Astrocyte (in vitro differentiated cells and primary cell): ENCODE measurements at regions not wholly inside any gene's neighbourhood (a gene's known extent, or its start where the extent isn't known, plus 50 kb on each side); places are given as distances from the start of the nearest gene placed in this dataset.

ENCODE experiments used
- DNase-seq: peaks from one replicate; pipeline ENCODE4 v3.0.0-alpha.2; 2010; ENCODE audit warnings: low read depth
- FAIRE-seq: peaks from 2 replicates; lab custom pipeline; 2011; peaks lifted over from hg19 to GRCh38; lab: Jason Lieb, UNC
- H2AFZ ChIP-seq: 2 replicates; pipeline ENCODE4 v1.6.0; 2012; ENCODE audit warnings: low read depth, low read length, inconsistent platforms
- H3K27ac ChIP-seq: 2 replicates; pipeline ENCODE4 v1.5.1; 2011; ENCODE audit warnings: low read depth, low read length, inconsistent platforms
- H3K27me3 ChIP-seq: 2 replicates; pipeline ENCODE4 v1.6.0; 2011; ENCODE audit warnings: low read length, inconsistent platforms; ENCODE audit not compliant: insufficient read depth
- H3K36me3 ChIP-seq: 2 replicates; pipeline ENCODE4 v1.5.1; 2011; ENCODE audit warnings: low read length, inconsistent platforms; ENCODE audit not compliant: insufficient read depth
- H3K4me1 ChIP-seq: 2 replicates; pipeline ENCODE4 v1.5.1; 2011; ENCODE audit warnings: low read length, inconsistent platforms; ENCODE audit not compliant: insufficient read depth
- H3K4me2 ChIP-seq: 2 replicates; pipeline ENCODE4 v1.6.0; 2012; ENCODE audit warnings: low read length, inconsistent platforms
- H3K4me3 ChIP-seq: 2 replicates; pipeline ENCODE4 v1.5.1; 2011; ENCODE audit warnings: low read depth, mild to moderate bottlenecking, low read length, inconsistent platforms; ENCODE audit not compliant: insufficient read depth
- H3K79me2 ChIP-seq: 2 replicates; pipeline ENCODE4 v1.6.0; 2012; ENCODE audit warnings: mild to moderate bottlenecking, low read length, inconsistent platforms; ENCODE audit not compliant: insufficient read depth
- H3K9ac ChIP-seq: 2 replicates; pipeline ENCODE4 v1.6.0; 2012; ENCODE audit warnings: mild to moderate bottlenecking, low read length, inconsistent platforms
- H3K9me3 ChIP-seq: 2 replicates; pipeline ENCODE4 v1.5.1; 2012; ENCODE audit warnings: low read depth, mild to moderate bottlenecking, low read length, inconsistent platforms; ENCODE audit not compliant: insufficient read depth
- H4K20me1 ChIP-seq: 2 replicates; pipeline ENCODE4 v1.6.0; 2012; ENCODE audit warnings: low read length, inconsistent platforms; ENCODE audit not compliant: insufficient read depth
- H3K27ac Mint-ChIP-seq: one replicate; pipeline ENCODE4 v1.8.0; 2021; ENCODE audit warnings: mild to moderate bottlenecking, mixed read lengths; ENCODE audit not compliant: unreplicated experiment
- H3K27me3 Mint-ChIP-seq: one replicate; pipeline ENCODE4 v1.8.0; 2021; ENCODE audit warnings: low read depth, mixed read lengths; ENCODE audit not compliant: unreplicated experiment
- H3K36me3 Mint-ChIP-seq: one replicate; pipeline ENCODE4 v1.8.0; 2021; ENCODE audit warnings: low read depth, mixed read lengths; ENCODE audit not compliant: unreplicated experiment
- H3K4me1 Mint-ChIP-seq: one replicate; pipeline ENCODE4 v1.8.0; 2021; ENCODE audit warnings: low read depth, mixed read lengths; ENCODE audit not compliant: unreplicated experiment
- H3K4me3 Mint-ChIP-seq: one replicate; pipeline ENCODE4 v1.8.0; 2021; ENCODE audit warnings: mild to moderate bottlenecking, moderate library complexity, mixed read lengths; ENCODE audit not compliant: unreplicated experiment
- H3K9me3 Mint-ChIP-seq: one replicate; pipeline ENCODE4 v1.8.0; 2021; ENCODE audit warnings: mild to moderate bottlenecking, mixed read lengths; ENCODE audit not compliant: unreplicated experiment
- CTCF ChIP-seq: IDR thresholded peaks from 2 replicates; pipeline ENCODE4 v1.5.1; 2011; ENCODE audit warnings: low read depth, mild to moderate bottlenecking, inconsistent platforms, low read length, moderate library complexity; ENCODE audit not compliant: insufficient read depth
- EZH2 ChIP-seq: IDR thresholded peaks from 2 replicates; pipeline ENCODE4 v1.6.1; 2012; ENCODE audit warnings: mild to moderate bottlenecking, low read length, inconsistent platforms; ENCODE audit not compliant: insufficient read depth

GRCh38 chr12:114287821-114288525, 118.0 kb downstream of the TBX5 start:
- H3K9me3 Mint-ChIP-seq, result no peaks in the 10 kb centered on the region
- H3K4me3 Mint-ChIP-seq, result no peak overlapping the region
- FAIRE-seq (no peak), DNase-seq (peak; percentile 96)
- H3K4me1 Mint-ChIP-seq, result peaks cover 8% of the 10 kb centered on the region
- H3K79me2 ChIP-seq, result no peaks in the 10 kb centered on the region
- no peak overlapping the region for H3K27ac ChIP-seq
- no peaks in the 10 kb centered on the region for H3K9me3 ChIP-seq
- TF ChIP-seq EZH2, result no peak
- no peak for TF ChIP-seq CTCF
- no peaks in the 10 kb centered on the region for H4K20me1 ChIP-seq
- no peak overlapping the region for H3K9ac ChIP-seq
- H2AFZ ChIP-seq, result no peak overlapping the region
- no peak overlapping the region for H3K27ac Mint-ChIP-seq
- H3K27me3 Mint-ChIP-seq, result peaks cover 31% of the 10 kb centered on the region
- H3K27me3 ChIP-seq, result no peaks in the 10 kb centered on the region
- no peak overlapping the region for H3K4me3 ChIP-seq
- H3K36me3 ChIP-seq, result no peaks in the 10 kb centered on the region
- H3K4me1 ChIP-seq, result no peaks in the 10 kb centered on the region
- no peak overlapping the region for H3K4me2 ChIP-seq
- no peaks in the 10 kb centered on the region for H3K36me3 Mint-ChIP-seq

GRCh38 chr12:114286145-114286544, 119.8 kb downstream of the TBX5 start:
- Histone ChIP-seq H3K9ac (no peak overlapping the region), H3K4me2 (no peak overlapping the region), H3K4me3 (no peak overlapping the region), H4K20me1 (no peaks in the 10 kb centered on the region), H2AFZ (no peak overlapping the region), H3K27ac (no peak overlapping the region), H3K9me3 (no peaks in the 10 kb centered on the region), H3K79me2 (no peaks in the 10 kb centered on the region), H3K27me3 (no peaks in the 10 kb centered on the region), H3K36me3 (no peaks in the 10 kb centered on the region), H3K4me1 (no peaks in the 10 kb centered on the region)
- H3K36me3 Mint-ChIP-seq, result no peaks in the 10 kb centered on the region
- no peak overlapping the region for H3K4me3 Mint-ChIP-seq
- peaks cover 8% of the 10 kb centered on the region for H3K4me1 Mint-ChIP-seq
- no peak for TF ChIP-seq CTCF
- no peak for TF ChIP-seq EZH2
- DNase-seq (no peak), FAIRE-seq (no peak)
- H3K9me3 Mint-ChIP-seq, result no peaks in the 10 kb centered on the region
- no peak overlapping the region for H3K27ac Mint-ChIP-seq
- peaks cover 32% of the 10 kb centered on the region for H3K27me3 Mint-ChIP-seq

- no peaks in the 10 kb centered on the region for H3K79me2 ChIP-seq
- FAIRE-seq (no peak), DNase-seq (no peak)
- H3K4me1 ChIP-seq, result no peaks in the 10 kb centered on the region
- H3K9me3 ChIP-seq, result no peaks in the 10 kb centered on the region
- TF ChIP-seq CTCF (no peak), EZH2 (no peak)
- H3K27ac ChIP-seq, result no peak overlapping the region
- no peaks in the 10 kb centered on the region for H3K36me3 ChIP-seq
- no peaks in the 10 kb centered on the region for H3K27me3 ChIP-seq
- Mint-ChIP-seq H3K4me1 (peaks cover 8% of the 10 kb centered on the region), H3K9me3 (no peaks in the 10 kb centered on the region), H3K27me3 (peaks cover 30% of the 10 kb centered on the region), H3K27ac (no peak overlapping the region), H3K36me3 (no peaks in the 10 kb centered on the region), H3K4me3 (no peak overlapping the region)
- no peak overlapping the region for H2AFZ ChIP-seq
- H3K4me3 ChIP-seq, result no peak overlapping the region
- H4K20me1 ChIP-seq, result no peaks in the 10 kb centered on the region
- no peak overlapping the region for H3K4me2 ChIP-seq
- no peak overlapping the region for H3K9ac ChIP-seq
Observed at GRCh38 chr12:114285554-114285953, 120.4 kb downstream of the TBX5 start.
